ENCODE measurements at regions not wholly inside any gene's neighbourhood (a gene's known extent, or its start where the extent isn't known, plus 50 kb on each side); places are given as distances from the start of the nearest gene placed in this dataset.

- H3K79me2 ChIP-seq (ENCODE audit: insufficient read depth, low read length): no peaks in the 10 kb centered on the region
- no peak overlapping the region for H3K18ac ChIP-seq (ENCODE audit: insufficient read length, low read depth, low read length)
- H3K4me2 ChIP-seq (ENCODE audit: insufficient read depth, insufficient read length, low read length): no peak overlapping the region
- no peak overlapping the region for H2BK20ac ChIP-seq (ENCODE audit: low read depth, low read length, poor library complexity, severe bottlenecking)
- H3K79me1 ChIP-seq (ENCODE audit: insufficient read depth, low read depth, low read length, poor library complexity, severe bottlenecking): no peaks in the 10 kb centered on the region
- H3K23me2 ChIP-seq (ENCODE audit: insufficient read length, low read depth, low read length, poor library complexity, severe bottlenecking): no peaks in the 10 kb centered on the region
- WGBS (ENCODE audit: extremely low coverage, insufficient read length, low lambda C conversion rate): no CpG with 5 or more reads among the region's 4 CpGs
- H2AK5ac ChIP-seq (ENCODE audit: insufficient read length, low read length): no peak overlapping the region
- no peak for DNase-seq
- no peaks in the 10 kb centered on the region for H4K20me1 ChIP-seq (ENCODE audit: control insufficient read depth, insufficient read depth, insufficient read length)
- no peaks in the 10 kb centered on the region for H3K9me3 ChIP-seq (ENCODE audit: control insufficient read depth, low read depth, low read length)
- no peak overlapping the region for H2BK12ac ChIP-seq (ENCODE audit: insufficient read length, low read depth, low read length)
- H2BK120ac ChIP-seq (ENCODE audit: low read depth, low read length, poor library complexity, severe bottlenecking): no peak overlapping the region
- no peak overlapping the region for H4K91ac ChIP-seq (ENCODE audit: insufficient read length, low read depth, low read length)
- no peaks in the 10 kb centered on the region for H3K36me3 Mint-ChIP-seq (ENCODE audit: insufficient read depth in 1 of 3, low read depth in 3 of 3)
- no peak overlapping the region for H2BK5ac ChIP-seq (ENCODE audit: insufficient read length, low read length)
- H3K27ac Mint-ChIP-seq: no peak overlapping the region
- H3K27me3 ChIP-seq (ENCODE audit: insufficient read depth, low read length): no peaks in the 10 kb centered on the region
- peaks cover 8 to 10% of the 10 kb centered on the region in 2 experiments for H3K4me1 Mint-ChIP-seq
- no peak overlapping the region for H3K14ac ChIP-seq (ENCODE audit: insufficient read depth, low read length)
- no peak overlapping the region for H4K8ac ChIP-seq (replicated peaks; ENCODE audit: insufficient read length, low read depth, low read length)
- no peaks in the 10 kb centered on the region for H3K4me1 ChIP-seq (ENCODE audit: insufficient read depth, low read length)
- no peak overlapping the region for H3K4me3 Mint-ChIP-seq
- no peaks in the 10 kb centered on the region for H3K27me3 Mint-ChIP-seq (ENCODE audit: low read depth)
- no peak overlapping the region for H3K23ac ChIP-seq (ENCODE audit: insufficient read length, low read depth, low read length)
- no peak overlapping the region for H2BK15ac ChIP-seq (ENCODE audit: low read depth, low read length)
- TF ChIP-seq CTCF (conservative IDR thresholded peaks at IDR 0.05): no peak
- no peak overlapping the region for H3K27ac ChIP-seq (ENCODE audit: insufficient read length, low read depth, low read length)
- H3K9ac ChIP-seq (ENCODE audit: extremely low read depth, insufficient read length, low read length): no peak overlapping the region
- no peak overlapping the region for H3T11ph ChIP-seq (ENCODE audit: low read length)
- no peaks in the 10 kb centered on the region for H3K9me3 Mint-ChIP-seq
- H2AFZ ChIP-seq (ENCODE audit: low read length): no peak overlapping the region
- no peak overlapping the region for H3K56ac ChIP-seq (ENCODE audit: insufficient read length, low read depth, low read length)
- no peak overlapping the region for H4K5ac ChIP-seq (ENCODE audit: insufficient read length, low read depth, low read length)
- H3K4ac ChIP-seq (ENCODE audit: low read depth, low read length): no peak overlapping the region
These were observed 121.7 kb upstream of the ANKRD55 start for GRCh38 chr5:56354836-56355235.

All from H9 (cell line).